GM18505 (cell line): ENCODE measurements at regions not wholly inside any gene's neighbourhood (a gene's known extent, or its start where the extent isn't known, plus 50 kb on each side); places are given as distances from the start of the nearest gene placed in this dataset.

Experiments
- ATAC-seq: cut with Tn5 transposase; IDR thresholded peaks from one replicate; pipeline ENCODE4 v1.9.1; 2021; ENCODE audit not compliant: unreplicated experiment
- POLR2A ChIP-seq: IDR thresholded peaks from 4 replicates; pipeline ENCODE4 v1.6.1; 2011; ENCODE audit warnings: borderline replicate concordance; ENCODE audit not compliant: insufficient read depth, insufficient read length; ENCODE audit errors: extremely low read depth

GRCh38 chr3:34683851-34684250, 885.4 kb downstream of the PDCD6IP start:
- ATAC-seq: no peak

GRCh38 chr3:34686541-34686940, 888.1 kb downstream of the PDCD6IP start:
- no peak for TF ChIP-seq POLR2A
- no peak for ATAC-seq

More at GRCh38 chr3:34683851-34684250, 885.4 kb downstream of the PDCD6IP start:
- no peak for TF ChIP-seq POLR2A

GRCh38 chr3:34687671-34688070, 889.2 kb downstream of the PDCD6IP start:
- ATAC-seq: no peak

GRCh38 chr3:34696831-34697230, 898.4 kb downstream of the PDCD6IP start:
- no peak for TF ChIP-seq POLR2A
- ATAC-seq: no peak

More at GRCh38 chr3:34687671-34688070, 889.2 kb downstream of the PDCD6IP start:
- no peak for TF ChIP-seq POLR2A

GRCh38 chr3:34703053-34703452, 904.6 kb downstream of the PDCD6IP start:
- no peak for TF ChIP-seq POLR2A
- ATAC-seq: no peak

- no peak for TF ChIP-seq POLR2A
- ATAC-seq: no peak
Measured at GRCh38 chr3:34724916-34725499, 914.3 kb upstream of the ARPP21 start.

GRCh38 chr3:34725774-34726173, 913.6 kb upstream of the ARPP21 start:
- ATAC-seq: no peak
- TF ChIP-seq POLR2A: no peak

GRCh38 chr3:34727700-34728099, 911.6 kb upstream of the ARPP21 start:
- no peak for ATAC-seq
- no peak for TF ChIP-seq POLR2A

GRCh38 chr3:34742151-34742550, 897.2 kb upstream of the ARPP21 start:
- TF ChIP-seq POLR2A: no peak
- ATAC-seq: no peak

GRCh38 chr3:34758630-34759261, 880.6 kb upstream of the ARPP21 start:
- no peak for TF ChIP-seq POLR2A
- ATAC-seq: no peak

- no peak for ATAC-seq
- TF ChIP-seq POLR2A: no peak
Measured at GRCh38 chr3:34777386-34777785, 861.9 kb upstream of the ARPP21 start.

GRCh38 chr3:34779092-34779491, 860.2 kb upstream of the ARPP21 start:
- ATAC-seq: no peak
- TF ChIP-seq POLR2A: no peak

GRCh38 chr3:34780294-34780693, 859.0 kb upstream of the ARPP21 start:
- no peak for ATAC-seq
- TF ChIP-seq POLR2A: no peak

- TF ChIP-seq POLR2A: no peak
- no peak for ATAC-seq
Measured at GRCh38 chr3:34780973-34781372, 858.4 kb upstream of the ARPP21 start.
